ENCODE measurements at regions not wholly inside any gene's neighbourhood (a gene's known extent, or its start where the extent isn't known, plus 50 kb on each side); places are given as distances from the start of the nearest gene placed in this dataset.

DNA sequence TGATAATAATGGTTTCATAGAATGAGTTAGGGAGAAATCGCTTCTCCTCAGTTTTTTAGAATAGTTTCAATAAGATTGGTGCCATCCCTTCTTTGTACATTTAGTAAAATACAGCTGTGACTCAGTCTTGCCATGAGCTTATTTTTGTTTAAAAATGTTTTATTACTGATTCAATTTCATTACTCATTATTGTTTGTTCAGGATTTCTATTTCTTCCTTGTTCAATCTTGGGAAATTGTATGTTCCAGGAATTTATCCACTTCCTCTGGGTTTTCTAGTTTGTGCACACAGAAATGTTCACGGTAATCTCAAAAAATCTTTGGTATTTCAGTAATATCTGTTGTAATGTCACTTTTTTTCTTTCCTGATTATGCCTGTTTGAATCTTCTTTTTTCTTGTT is 371.5 kb upstream of the SETBP1 start:
- TF ChIP-seq CTCF (IDR thresholded peaks at IDR 0.05; ENCODE audit: low read depth, low read length): no peak
- TF ChIP-seq, protein P1, sequence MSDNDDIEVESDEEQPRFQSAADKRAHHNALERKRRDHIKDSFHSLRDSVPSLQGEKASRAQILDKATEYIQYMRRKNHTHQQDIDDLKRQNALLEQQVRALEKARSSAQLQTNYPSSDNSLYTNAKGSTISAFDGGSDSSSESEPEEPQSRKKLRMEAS (IDR thresholded peaks at IDR 0.05; ENCODE audit: low read depth, low read length): no peak
- no peak for TF ChIP-seq POLR2A (IDR thresholded peaks at IDR 0.05; ENCODE audit: extremely low read depth, insufficient read length)
- TF ChIP-seq MYC (IDR thresholded peaks at IDR 0.05; ENCODE audit: low read depth, low read length): no peak
